GM12892 (cell line): ENCODE measurements at regions not wholly inside any gene's neighbourhood (a gene's known extent, or its start where the extent isn't known, plus 50 kb on each side); places are given as distances from the start of the nearest gene placed in this dataset.

Experiments
- POLR2A ChIP-seq: IDR thresholded peaks from 2 replicates; pipeline ENCODE4 v1.6.1; 2011; ENCODE audit warnings: low read depth, low read length, control low read depth
- TAF1 ChIP-seq: IDR thresholded peaks from 2 replicates; pipeline ENCODE4 v1.6.1; 2011; ENCODE audit warnings: low read depth, mild to moderate bottlenecking, control low read depth, low read length, borderline replicate concordance

GRCh38 chr2:14297906-14298305 lies 334.6 kb upstream of the LRATD1 start:
- TF ChIP-seq TAF1 (no peak), POLR2A (no peak)
